ENCODE measurements at regions not wholly inside any gene's neighbourhood (a gene's known extent, or its start where the extent isn't known, plus 50 kb on each side); places are given as distances from the start of the nearest gene placed in this dataset.

GRCh38 chr4:81951891-81952455 is 421.8 kb downstream of the HNRNPD start:
- CTCF ChIA-PET (ENCODE audit: partially characterized antibody) = interaction anchor here (1.3 to 1.9 kb wide), 2 partner anchors 33 to 38 kb away, joined by 4 to 6 read pairs; no protein-coding TSS in a partner anchor
- no peak overlapping the region for H3K23ac ChIP-seq (ENCODE audit: insufficient read length)
- no peak for FAIRE-seq

More at GRCh38 chr4:81951891-81952455, 421.8 kb downstream of the HNRNPD start:
- H3K18ac ChIP-seq (ENCODE audit: extremely low read depth, low read length) = no peak overlapping the region
- H3K9ac ChIP-seq (replicated peaks in 1 of 4; ENCODE audit: extremely low read depth in 1 of 4, low read depth in 3 of 4, low read length in 3 of 4) = no peak overlapping the region
- no peaks in the 10 kb centered on the region for H4K20me1 ChIP-seq (replicated peaks in 1 of 2; ENCODE audit: control insufficient read depth in 1 of 2, insufficient read depth in 2 of 2, low read length in 2 of 2)
- no peak overlapping the region for H2BK120ac ChIP-seq (replicated peaks; ENCODE audit: low read depth, low read length)
- no peaks in the 10 kb centered on the region for H3K79me1 ChIP-seq (ENCODE audit: low read depth, low read length)
- H2BK5ac ChIP-seq (ENCODE audit: low read depth, low read length) = no peak overlapping the region
- H3K4me1 ChIP-seq (replicated peaks in 1 of 4; ENCODE audit: control insufficient read depth in 3 of 4, insufficient read depth in 4 of 4, low read length in 3 of 4) = no peaks in the 10 kb centered on the region
- H3K27me3 ChIP-seq (replicated peaks in 1 of 4; ENCODE audit: control insufficient read depth in 3 of 4, extremely low read depth in 1 of 4, insufficient read depth in 3 of 4, low read length in 3 of 4) = no peaks in the 10 kb centered on the region
- no peaks in the 10 kb centered on the region for H3K23me2 ChIP-seq (ENCODE audit: low read depth, low read length)
- H2BK20ac ChIP-seq (ENCODE audit: low read length) = no peak overlapping the region
- H4K5ac ChIP-seq (ENCODE audit: insufficient read length, low read depth, low read length) = no peak overlapping the region
- POLR2A ChIA-PET (ENCODE audit: partially characterized antibody) = no interaction called here
- no peak overlapping the region for H3K4ac ChIP-seq (replicated peaks; ENCODE audit: insufficient read length, low read depth, low read length)
- no peak for DNase-seq (ENCODE audit: low read depth in 1 of 2, low spot score in 2 of 2)
- no peak overlapping the region for H2AK5ac ChIP-seq (ENCODE audit: low read depth, low read length)
- no peak overlapping the region for H3K56ac ChIP-seq (replicated peaks; ENCODE audit: insufficient read length, low read depth, low read length)
- no peaks in the 10 kb centered on the region for H3K9me3 ChIP-seq (ENCODE audit: insufficient read depth in 2 of 2, low read depth in 1 of 2, low read length in 1 of 2)
- TF ChIP-seq CREB1 (IDR thresholded peaks at IDR 0.05) (no peak), YY1 (IDR thresholded peaks at IDR 0.05; ENCODE audit: low read depth, low read length) (no peak), EP300 (IDR thresholded peaks at IDR 0.05; ENCODE audit: borderline replicate concordance in 1 of 2, low read depth in 2 of 2, low read length in 2 of 2) (no peak), SIN3A (conservative IDR thresholded peaks at IDR 0.05 in 1 of 2, IDR thresholded peaks at IDR 0.05 in 1 of 2; ENCODE audit: low read depth in 1 of 2, low read length in 2 of 2) (no peak)
- no peak overlapping the region for H4K8ac ChIP-seq (ENCODE audit: extremely low read depth, insufficient read depth, low read length)
- no peaks in the 10 kb centered on the region for H3K79me2 ChIP-seq (ENCODE audit: control insufficient read depth in 1 of 2, insufficient read depth in 2 of 2, low read length in 2 of 2)
- no peak overlapping the region for H2BK15ac ChIP-seq (ENCODE audit: low read length)
- no peak overlapping the region for H3K4me2 ChIP-seq (ENCODE audit: insufficient read depth in 1 of 2, low read depth in 2 of 2, low read length in 2 of 2)
- WGBS, 2 experiments (ENCODE audit: extremely low coverage in 1 of 2, insufficient coverage in 1 of 2, insufficient read length in 1 of 2, insufficient replicate concordance in 2 of 2, low coverage in 1 of 2, low lambda C conversion rate in 2 of 2, missing lambda C conversion rate in 1 of 2) = 88% methylated on average over 3 of the region's 3 CpGs; no CpG with 5 or more reads in 1 of the 2 experiments
- no peaks in the 10 kb centered on the region for H3K36me3 ChIP-seq (ENCODE audit: control insufficient read depth in 2 of 4, insufficient read depth in 4 of 4, low read length in 3 of 4)
- no peak overlapping the region for H3K4me3 ChIP-seq (ENCODE audit: extremely low read depth in 1 of 4, insufficient read depth in 2 of 4, low read depth in 3 of 4, low read length in 4 of 4)
- H3K27ac ChIP-seq (ENCODE audit: low read depth, low read length) = no peak overlapping the region
- H3K14ac ChIP-seq (ENCODE audit: insufficient read length) = no peak overlapping the region
- no peak overlapping the region for H2BK12ac ChIP-seq (ENCODE audit: low read depth, low read length)
- no peak overlapping the region for H4K91ac ChIP-seq (replicated peaks; ENCODE audit: insufficient read length, low read length)
- no peak overlapping the region for H2AFZ ChIP-seq (ENCODE audit: low read length)

Data from H1 (cell line).